ENCODE measurements at regions not wholly inside any gene's neighbourhood (a gene's known extent, or its start where the extent isn't known, plus 50 kb on each side); places are given as distances from the start of the nearest gene placed in this dataset.

- no peak for DNase-seq (ENCODE audit: low spot score in 2 of 2)
- WGBS, 2 donors: 81 to 86% methylated on average over 1 of the region's 1 CpG
Observed at GRCh38 chr4:27930976-27931375, 1070.3 kb downstream of the STIM2 start.

GRCh38 chr4:27931584-27931983 is 1070.9 kb downstream of the STIM2 start:
- TF ChIP-seq CTCF (IDR thresholded peaks at IDR 0.05) (no peak), POLR2A (IDR thresholded peaks at IDR 0.05) (no peak)
- intact Hi-C loops (cut with DNase I; ENCODE audit: low total_unique reads): no loop called here
- DNase-seq (ENCODE audit: low spot score in 2 of 2): no peak
- 47 to 58% methylated on average over 1 of the region's 1 CpG for WGBS, 2 donors
- H3K4me3 ChIP-seq (ENCODE audit: low read depth, poor library complexity, severe bottlenecking): no peak overlapping the region

More at GRCh38 chr4:27930976-27931375, 1070.3 kb downstream of the STIM2 start:
- TF ChIP-seq POLR2A (IDR thresholded peaks at IDR 0.05) (no peak), CTCF (IDR thresholded peaks at IDR 0.05) (no peak)
- intact Hi-C loops (cut with DNase I; ENCODE audit: low total_unique reads): no loop called here
- H3K4me3 ChIP-seq (ENCODE audit: low read depth, poor library complexity, severe bottlenecking): no peak overlapping the region

GRCh38 chr4:27934871-27935270 is 1074.2 kb downstream of the STIM2 start:
- no peak overlapping the region for H3K4me3 ChIP-seq (ENCODE audit: low read depth, poor library complexity, severe bottlenecking)
- intact Hi-C loops (cut with DNase I; ENCODE audit: low total_unique reads): no loop called here
- TF ChIP-seq POLR2A (IDR thresholded peaks at IDR 0.05): no peak
- TF ChIP-seq CTCF (IDR thresholded peaks at IDR 0.05): no peak
- no peak for DNase-seq (ENCODE audit: low spot score in 2 of 2)
- 67 to 69% methylated on average over 1 of the region's 1 CpG for WGBS, 2 donors

GRCh38 chr4:27946799-27947198 is 1086.2 kb downstream of the STIM2 start:
- DNase-seq (ENCODE audit: low spot score in 2 of 2): no peak
- TF ChIP-seq CTCF (IDR thresholded peaks at IDR 0.05): no peak
- TF ChIP-seq POLR2A (IDR thresholded peaks at IDR 0.05): no peak
- WGBS, 2 donors: 78 to 97% methylated on average over 1 of the region's 1 CpG
- intact Hi-C loops (cut with DNase I; ENCODE audit: low total_unique reads): no loop called here
- H3K4me3 ChIP-seq (ENCODE audit: low read depth, poor library complexity, severe bottlenecking): no peak overlapping the region

- TF ChIP-seq CTCF (IDR thresholded peaks at IDR 0.05) (no peak), POLR2A (IDR thresholded peaks at IDR 0.05) (no peak)
- H3K4me3 ChIP-seq (ENCODE audit: low read depth, poor library complexity, severe bottlenecking): no peak overlapping the region
- intact Hi-C loops (cut with DNase I; ENCODE audit: low total_unique reads): no loop called here
- 75 to 79% methylated on average over 2 of the region's 2 CpGs for WGBS, 2 donors
- DNase-seq (ENCODE audit: low spot score in 2 of 2): no peak
Observed at GRCh38 chr4:27947302-27947701, 1086.7 kb downstream of the STIM2 start.

- no peak for DNase-seq (ENCODE audit: low spot score in 2 of 2)
- no peak overlapping the region for H3K4me3 ChIP-seq (ENCODE audit: low read depth, poor library complexity, severe bottlenecking)
- intact Hi-C loops (cut with DNase I; ENCODE audit: low total_unique reads): no loop called here
- TF ChIP-seq POLR2A (IDR thresholded peaks at IDR 0.05) (no peak), CTCF (IDR thresholded peaks at IDR 0.05) (no peak)
Observed at GRCh38 chr4:27964095-27964494, 1103.5 kb downstream of the STIM2 start.

All from lower leg skin (tissue), 4 donors.